HCT116 (cell line): ENCODE measurements at regions not wholly inside any gene's neighbourhood (a gene's known extent, or its start where the extent isn't known, plus 50 kb on each side); places are given as distances from the start of the nearest gene placed in this dataset.

Experiments used
- ATAC-seq: fragments of 200-7000 bp; cut with Tn5 transposase; 2 replicates; pipeline ENCODE4 v1.9.1; 2020; ENCODE audit warnings: mild to moderate bottlenecking, moderate library complexity
- BruUV-seq: library from RNA; stranded (reverse); fragments of 400-500 nt; replicated peaks from 2 replicates; lab custom pipeline; 2021; lab: Mats Ljungman, UMichigan
- CTCF ChIA-PET: fragments of 300-600 bp; sonication (Branson Sonifier 250); formaldehyde crosslinking; loops from one replicate; lab custom pipeline; 2021; ENCODE audit warnings: antibody characterized with exemption; lab: Charles Lee
- POLR2A ChIA-PET: fragments of 300-600, 350-600 bp; sonication (Branson Sonifier 250); formaldehyde crosslinking; loops from one replicate; lab custom pipeline; 2021; ENCODE audit warnings: antibody characterized with exemption; lab: Charles Lee
- RAD21 ChIA-PET, 2 experiments: fragments of 300-600 bp; sonication (Branson Sonifier 250); formaldehyde crosslinking; loops; one replicate each; lab custom pipeline; 2023; ENCODE audit warnings: low total read pairs in 2 of 2; ENCODE audit not compliant: uncharacterized antibody in 2 of 2, unreplicated experiment in 2 of 2, low non-redundant PET in 1 of 2; lab: Charles Lee
- DNase-seq: peaks from one replicate; pipeline ENCODE4 v3.0.0-alpha.2; 2010; ENCODE audit warnings: low read depth, low spot score
- H2AFZ ChIP-seq: fragments of 200-600 bp; shearing (Covaris generic), sonication (generic); 2 replicates; pipeline ENCODE4 v1.6.1; 2017; ENCODE audit warnings: low read depth, mixed run types, mixed read lengths, antibody characterized with exemption, low read length; ENCODE audit not compliant: poor library complexity, severe bottlenecking
- H3K27ac ChIP-seq: 2 replicates; pipeline ENCODE4 v1.5.1; 2012; ENCODE audit warnings: low read depth, low read length
- H3K27me3 ChIP-seq: fragments of 200-600 bp; sonication (generic); 2 replicates; pipeline ENCODE4 v1.6.1; 2016; ENCODE audit warnings: mixed run types, low read length, mixed read lengths; ENCODE audit not compliant: insufficient read depth
- H3K36me3 ChIP-seq, 2 experiments: fragments of 200-500 bp in 1 of 2; fragments of 200-600 bp in 1 of 2; sonication (Bioruptor generic) in 1 of 2; sonication (generic) in 1 of 2; 2 replicates each; pipeline versions ENCODE4 v1.5.1 to v1.6.1; 2014 to 2016; ENCODE audit warnings: low read length in 2 of 2, inconsistent platforms in 1 of 2, mixed read lengths in 1 of 2, mixed run types in 1 of 2; ENCODE audit not compliant: insufficient read depth in 2 of 2, control insufficient read depth in 1 of 2
- H3K4me1 ChIP-seq, 2 experiments: fragments of 200-600 bp in 1 of 2; sonication (generic) in 1 of 2; 2 replicates each; pipeline versions ENCODE4 v1.5.1 to v1.6.1; 2012 to 2017; ENCODE audit warnings: low read length in 2 of 2, inconsistent platforms in 1 of 2, mild to moderate bottlenecking in 1 of 2, mixed read lengths in 1 of 2, mixed run types in 1 of 2, moderate library complexity in 1 of 2; ENCODE audit not compliant: insufficient read depth in 2 of 2, control insufficient read depth in 1 of 2
- H3K4me2 ChIP-seq: fragments of 200-600 bp; sonication (generic); 2 replicates; pipeline ENCODE4 v1.6.1; 2017; ENCODE audit warnings: mixed run types, low read length, mixed read lengths
- H3K4me3 ChIP-seq, 2 experiments: fragments of 200-600 bp in 1 of 2; sonication (generic) in 1 of 2; replicated peaks in 1 of 2; 2 replicates each; pipeline ENCODE4 v1.5.1; 2011 to 2016; ENCODE audit warnings: low read length in 2 of 2, control low read depth in 1 of 2, low read depth in 1 of 2, mild to moderate bottlenecking in 1 of 2, mixed read lengths in 1 of 2, mixed run types in 1 of 2
- H3K79me2 ChIP-seq: fragments of 200-600 bp; sonication (generic); 2 replicates; pipeline ENCODE4 v1.6.1; 2017; ENCODE audit warnings: mild to moderate bottlenecking, mixed run types, low read length, moderate library complexity, mixed read lengths; ENCODE audit not compliant: insufficient read depth
- H3K9ac ChIP-seq: fragments of 200-600 bp; sonication (generic); 2 replicates; pipeline ENCODE4 v1.6.1; 2016; ENCODE audit warnings: low read length, mixed read lengths
- H3K9me2 ChIP-seq: fragments of 200-600 bp; sonication (generic), shearing (Covaris generic); 2 replicates; pipeline ENCODE4 v1.6.1; 2017; ENCODE audit warnings: mixed run types, mild to moderate bottlenecking, moderate library complexity; ENCODE audit not compliant: insufficient read depth
- H3K9me3 ChIP-seq, 2 experiments: fragments of 200-500 bp in 1 of 2; fragments of 200-600 bp in 1 of 2; sonication (Bioruptor generic) in 1 of 2; sonication (generic) in 1 of 2; 2 replicates each; pipeline ENCODE4 v1.6.1; 2014 to 2017; ENCODE audit warnings: low read length in 2 of 2, mixed read lengths in 2 of 2, inconsistent platforms in 1 of 2, low read depth in 1 of 2, mild to moderate bottlenecking in 1 of 2, mixed run types in 1 of 2, moderate library complexity in 1 of 2; ENCODE audit not compliant: control insufficient read depth in 1 of 2, insufficient read depth in 1 of 2
- H4K20me1 ChIP-seq: fragments of 200-600 bp; sonication (generic), shearing (Covaris generic); 2 replicates; pipeline ENCODE4 v1.6.1; 2017; ENCODE audit warnings: mixed run types, mild to moderate bottlenecking, moderate library complexity; ENCODE audit not compliant: insufficient read depth
- CBX3 ChIP-seq: IDR thresholded peaks from 2 replicates; pipeline ENCODE4 v1.6.1; 2012; ENCODE audit warnings: low read depth
- EGR1 ChIP-seq: IDR thresholded peaks from 2 replicates; pipeline ENCODE4 v1.6.1; 2012; ENCODE audit warnings: low read depth
- ELF1 ChIP-seq: IDR thresholded peaks from 2 replicates; pipeline ENCODE4 v1.6.1; 2012; ENCODE audit warnings: low read depth, borderline replicate concordance
- EZH2 ChIP-seq: fragments of 200-600 bp; sonication (generic); IDR thresholded peaks from 2 replicates; pipeline ENCODE4 v1.6.1; 2017; ENCODE audit warnings: antibody characterized with exemption, mixed run types
- MAX ChIP-seq: IDR thresholded peaks from 2 replicates; pipeline ENCODE4 v1.6.1; 2012
- POLR2AphosphoS5 ChIP-seq: IDR thresholded peaks from 2 replicates; pipeline ENCODE4 v1.6.1; 2011; ENCODE audit warnings: mild to moderate bottlenecking, low read depth, low read length, moderate library complexity
- RAD21 ChIP-seq: IDR thresholded peaks from 2 replicates; pipeline ENCODE4 v1.6.1; 2012; ENCODE audit warnings: low read depth, mild to moderate bottlenecking
- REST ChIP-seq: IDR thresholded peaks from 2 replicates; pipeline ENCODE4 v1.6.1; 2012; ENCODE audit warnings: low read depth
- SP1 ChIP-seq: IDR thresholded peaks from 2 replicates; pipeline ENCODE4 v1.6.1; 2012; ENCODE audit warnings: low read depth
- SRF ChIP-seq: IDR thresholded peaks from 2 replicates; pipeline ENCODE4 v1.6.1; 2012; ENCODE audit warnings: low read depth
- TCF7L2 ChIP-seq: IDR thresholded peaks from 2 replicates; pipeline ENCODE4 v1.7.0; 2011; ENCODE audit warnings: borderline replicate concordance, inconsistent platforms; ENCODE audit not compliant: insufficient read depth, insufficient read length; ENCODE audit errors: extremely low read depth
- YY1 ChIP-seq: IDR thresholded peaks from 2 replicates; pipeline ENCODE4 v1.6.1; 2011; ENCODE audit warnings: low read length, low read depth, moderate library complexity, mild to moderate bottlenecking; ENCODE audit not compliant: insufficient replicate concordance; ENCODE audit errors: extremely low read depth
- intact Hi-C: fragments of 100-400 bp; cut with micrococcal nuclease; formaldehyde crosslinking; loops from 2 replicates; pipeline ENCODE4 v1.10.0; 2022
- TF ChIP-seq, protein P1 (sequence below), 3 experiments: fragments of 200-600 bp in 1 of 3; sonication (generic) in 1 of 3; IDR thresholded peaks in 2 of 3; conservative IDR thresholded peaks in 1 of 3; 2 replicates each; pipeline ENCODE4 v1.5.1; 2012 to 2017; ENCODE audit warnings: low read depth in 2 of 3, low read length in 2 of 3, antibody characterized with exemption in 1 of 3, borderline replicate concordance in 1 of 3, control low read depth in 1 of 3, mild to moderate bottlenecking in 1 of 3, mixed read lengths in 1 of 3, mixed run types in 1 of 3, moderate library complexity in 1 of 3; ENCODE audit not compliant: insufficient read depth in 1 of 3
- TF ChIP-seq, protein P2 (sequence below): IDR thresholded peaks from 2 replicates; pipeline ENCODE4 v1.6.1; 2012

DNA sequence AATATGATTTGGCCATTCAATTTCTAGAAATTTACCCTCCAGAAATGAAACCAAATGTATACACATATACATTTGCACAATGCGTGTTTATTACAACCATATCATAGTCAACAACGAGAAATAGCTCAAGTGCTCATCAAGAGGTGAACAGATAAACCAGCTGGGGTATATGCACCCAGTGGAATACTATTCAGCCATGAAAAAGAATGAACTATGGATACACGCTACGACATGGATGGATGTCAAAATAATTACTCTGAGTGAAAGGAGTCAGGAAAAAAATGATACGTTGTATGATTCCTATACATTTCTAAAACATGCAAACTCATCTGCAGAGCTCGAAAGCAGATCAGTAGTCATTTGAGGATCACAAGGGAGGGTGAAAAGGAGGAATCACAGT is 441.5 kb upstream of the ADAMTS16 start:
- CTCF ChIA-PET: no interaction called here
- no peak for DNase-seq

More for the DNA sequence above, 441.5 kb upstream of the ADAMTS16 start:
- no peaks in the 10 kb centered on the region for H3K9me2 ChIP-seq
- no peak overlapping the region for H3K4me2 ChIP-seq
- H3K4me3 ChIP-seq: no peak overlapping the region
- H3K9me3 ChIP-seq: peaks cover 4 to 5% of the 10 kb centered on the region in 2 experiments; a peak in 2 of 4 replicates
- no peaks in the 10 kb centered on the region for H3K27me3 ChIP-seq
- intact Hi-C loops: no loop called here
- ChIA-PET POLR2A (no interaction called here), RAD21 (no interaction called here)
- no peak overlapping the region for H3K27ac ChIP-seq
- no peaks in the 10 kb centered on the region for H4K20me1 ChIP-seq
- no peaks in the 10 kb centered on the region for H3K36me3 ChIP-seq
- ATAC-seq: no peak
- H3K79me2 ChIP-seq: no peaks in the 10 kb centered on the region
- H2AFZ ChIP-seq: no peak overlapping the region
- no peak overlapping the region for H3K9ac ChIP-seq
- no peaks in the 10 kb centered on the region for H3K4me1 ChIP-seq
- no TSS peak for BruUV-seq
- TF ChIP-seq CBX3 (no peak), ELF1 (no peak), MAX (no peak), SP1 (no peak), YY1 (no peak), SRF (no peak), EGR1 (no peak), EZH2 (no peak), REST (no peak), POLR2AphosphoS5 (no peak), RAD21 (no peak), TCF7L2 (no peak)
- TF ChIP-seq, protein P1, sequence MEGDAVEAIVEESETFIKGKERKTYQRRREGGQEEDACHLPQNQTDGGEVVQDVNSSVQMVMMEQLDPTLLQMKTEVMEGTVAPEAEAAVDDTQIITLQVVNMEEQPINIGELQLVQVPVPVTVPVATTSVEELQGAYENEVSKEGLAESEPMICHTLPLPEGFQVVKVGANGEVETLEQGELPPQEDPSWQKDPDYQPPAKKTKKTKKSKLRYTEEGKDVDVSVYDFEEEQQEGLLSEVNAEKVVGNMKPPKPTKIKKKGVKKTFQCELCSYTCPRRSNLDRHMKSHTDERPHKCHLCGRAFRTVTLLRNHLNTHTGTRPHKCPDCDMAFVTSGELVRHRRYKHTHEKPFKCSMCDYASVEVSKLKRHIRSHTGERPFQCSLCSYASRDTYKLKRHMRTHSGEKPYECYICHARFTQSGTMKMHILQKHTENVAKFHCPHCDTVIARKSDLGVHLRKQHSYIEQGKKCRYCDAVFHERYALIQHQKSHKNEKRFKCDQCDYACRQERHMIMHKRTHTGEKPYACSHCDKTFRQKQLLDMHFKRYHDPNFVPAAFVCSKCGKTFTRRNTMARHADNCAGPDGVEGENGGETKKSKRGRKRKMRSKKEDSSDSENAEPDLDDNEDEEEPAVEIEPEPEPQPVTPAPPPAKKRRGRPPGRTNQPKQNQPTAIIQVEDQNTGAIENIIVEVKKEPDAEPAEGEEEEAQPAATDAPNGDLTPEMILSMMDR (IDR thresholded peaks at IDR 0.05 in 2 of 3, conservative IDR thresholded peaks at IDR 0.05 in 1 of 3; ENCODE audit: borderline replicate concordance in 1 of 3, insufficient read depth in 1 of 3, low read depth in 2 of 3, low read length in 2 of 3): no peak
- TF ChIP-seq, protein P2, sequence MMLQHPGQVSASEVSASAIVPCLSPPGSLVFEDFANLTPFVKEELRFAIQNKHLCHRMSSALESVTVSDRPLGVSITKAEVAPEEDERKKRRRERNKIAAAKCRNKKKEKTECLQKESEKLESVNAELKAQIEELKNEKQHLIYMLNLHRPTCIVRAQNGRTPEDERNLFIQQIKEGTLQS: no peak
